GM12864 (cell line): ENCODE measurements at regions not wholly inside any gene's neighbourhood (a gene's known extent, or its start where the extent isn't known, plus 50 kb on each side); places are given as distances from the start of the nearest gene placed in this dataset.

Source experiments
- DNase-seq: peaks from one replicate; pipeline ENCODE4 v3.0.0-alpha.2; 2011; ENCODE audit warnings: low read depth
- H3K4me3 ChIP-seq: 2 replicates; pipeline ENCODE4 v1.5.1; 2011; ENCODE audit warnings: mild to moderate bottlenecking, low read depth, low read length, control low read depth
- CTCF ChIP-seq: IDR thresholded peaks from 2 replicates; pipeline ENCODE4 v1.5.1; 2011; ENCODE audit warnings: low read depth, mild to moderate bottlenecking, moderate library complexity, low read length, control low read depth, inconsistent platforms; ENCODE audit errors: missing control alignments

- no peak overlapping the region for H3K4me3 ChIP-seq
- no peak for DNase-seq
- no peak for TF ChIP-seq CTCF
Measured at GRCh38 chr3:144034715-144035290, 63.2 kb downstream of the DIPK2A start.

- H3K4me3 ChIP-seq, result no peak overlapping the region
- no peak for TF ChIP-seq CTCF
- no peak for DNase-seq
Measured at GRCh38 chr3:144036498-144036897, 64.9 kb downstream of the DIPK2A start.

- no peak for DNase-seq
- no peak overlapping the region for H3K4me3 ChIP-seq
- TF ChIP-seq CTCF, result no peak
Measured at GRCh38 chr3:144039661-144040060, 68.0 kb downstream of the DIPK2A start.

GRCh38 chr3:144041960-144042556 lies 70.4 kb downstream of the DIPK2A start:
- no peak for TF ChIP-seq CTCF
- no peak for DNase-seq
- no peak overlapping the region for H3K4me3 ChIP-seq

- no peak for TF ChIP-seq CTCF
- DNase-seq, result no peak
Measured at GRCh38 chr3:144045766-144046165, 74.1 kb downstream of the DIPK2A start.

GRCh38 chr3:144049374-144049773 lies 77.8 kb downstream of the DIPK2A start:
- no peak overlapping the region for H3K4me3 ChIP-seq
- DNase-seq, result no peak
- no peak for TF ChIP-seq CTCF

More at GRCh38 chr3:144045766-144046165, 74.1 kb downstream of the DIPK2A start:
- no peak overlapping the region for H3K4me3 ChIP-seq

- TF ChIP-seq CTCF, result no peak
- no peak for DNase-seq
- no peak overlapping the region for H3K4me3 ChIP-seq
Measured at GRCh38 chr3:144051211-144051610, 79.6 kb downstream of the DIPK2A start.
